Calu3 (cell line): ENCODE measurements at regions not wholly inside any gene's neighbourhood (a gene's known extent, or its start where the extent isn't known, plus 50 kb on each side); places are given as distances from the start of the nearest gene placed in this dataset.
"Not testable (repeated sequence)": the region's sequence is repeated elsewhere in the genome, so short reads cannot be mapped to it uniquely, and the experiment has no call there.

ENCODE experiments used
- BruUV-seq: library from RNA; stranded (reverse); fragments of 400-500 nt; replicated peaks from 2 replicates; lab custom pipeline; 2021; lab: Mats Ljungman, UMichigan
- CTCF ChIA-PET: fragments of 300-600 bp; sonication (Branson Sonifier 250); formaldehyde crosslinking; loops from one replicate; lab custom pipeline; 2022; ENCODE audit warnings: antibody characterized with exemption; lab: Charles Lee
- DNase-seq: peaks from one replicate; pipeline ENCODE4 v3.0.0; 2022
- H3K27ac Mint-ChIP-seq: one replicate; pipeline ENCODE4 v1.8.0; 2022; ENCODE audit warnings: mixed read lengths; ENCODE audit not compliant: unreplicated experiment
- H3K27me3 Mint-ChIP-seq: one replicate; pipeline ENCODE4 v1.8.0; 2022; ENCODE audit warnings: mixed read lengths; ENCODE audit not compliant: unreplicated experiment
- H3K36me3 Mint-ChIP-seq: one replicate; pipeline ENCODE4 v1.8.0; 2022; ENCODE audit warnings: mild to moderate bottlenecking, moderate library complexity, mixed read lengths; ENCODE audit not compliant: insufficient read depth, unreplicated experiment
- H3K4me1 Mint-ChIP-seq: one replicate; pipeline ENCODE4 v1.8.0; 2022; ENCODE audit warnings: mild to moderate bottlenecking, low read depth, mixed read lengths; ENCODE audit not compliant: unreplicated experiment
- H3K4me3 Mint-ChIP-seq: one replicate; pipeline ENCODE4 v1.8.0; 2022; ENCODE audit warnings: mild to moderate bottlenecking, low read depth, moderate library complexity, mixed read lengths; ENCODE audit not compliant: unreplicated experiment
- H3K9me3 Mint-ChIP-seq: one replicate; pipeline ENCODE4 v1.8.0; 2022; ENCODE audit warnings: low read depth, mixed read lengths; ENCODE audit not compliant: unreplicated experiment
- CTCF ChIP-seq: fragments of 200-600 bp; IDR thresholded peaks from one replicate; pipeline ENCODE4 v1.8.0; 2022; ENCODE audit warnings: antibody characterized with exemption; ENCODE audit not compliant: unreplicated experiment
- intact Hi-C: fragments of 100-400 bp; cut with micrococcal nuclease; formaldehyde crosslinking; loops from one replicate; pipeline ENCODE4 v1.10.0; 2022; ENCODE audit not compliant: unreplicated experiment

- BruUV-seq = not testable (repeated sequence)
These were observed 125.8 kb downstream of the KBTBD2 start for GRCh38 chr7:32765649-32766251.

GRCh38 chr7:32765185-32765584 is 126.4 kb downstream of the KBTBD2 start:
- CTCF ChIA-PET = interaction anchor here (0.6 to 0.7 kb wide), 2 partner anchors 178 to 341 kb away, joined by 3 read pairs; no protein-coding TSS in a partner anchor
- Mint-ChIP-seq H3K4me1 (no peaks in the 10 kb centered on the region), H3K9me3 (peaks cover 8% of the 10 kb centered on the region), H3K36me3 (no peaks in the 10 kb centered on the region), H3K4me3 (no peak overlapping the region), H3K27me3 (no peaks in the 10 kb centered on the region), H3K27ac (no peak overlapping the region)
- TF ChIP-seq CTCF = peak; percentile 12
- BruUV-seq = no TSS peak
- DNase-seq = no peak
- intact Hi-C loops = loop anchor here (2.0 to 10.0 kb wide), 2 partner anchors 290 to 342 kb away; no protein-coding TSS in a partner anchor

More at GRCh38 chr7:32765649-32766251, 125.8 kb downstream of the KBTBD2 start:
- not testable (repeated sequence) for H3K36me3 Mint-ChIP-seq, H3K27me3 Mint-ChIP-seq, H3K27ac Mint-ChIP-seq, H3K4me3 Mint-ChIP-seq, H3K9me3 Mint-ChIP-seq, H3K4me1 Mint-ChIP-seq, DNase-seq
- peak; percentile 43 for TF ChIP-seq CTCF
- CTCF ChIA-PET = interaction anchor here (0.6 kb wide), 1 partner anchor 270 kb away, joined by 3 read pairs; the partner anchor contains the start of gene AVL9
- intact Hi-C loops = loop anchor here (2.0 to 10.0 kb wide), 2 partner anchors 289 to 341 kb away; no protein-coding TSS in a partner anchor

GRCh38 chr7:32762925-32763293 is 128.7 kb downstream of the KBTBD2 start:
- intact Hi-C loops = loop anchor here (10.0 kb wide), 1 partner anchor 292 kb away; no protein-coding TSS in a partner anchor
- CTCF ChIA-PET = no interaction called here
- TF ChIP-seq CTCF = no peak
- no peaks in the 10 kb centered on the region for H3K36me3 Mint-ChIP-seq
- BruUV-seq = no TSS peak
- no peak for DNase-seq
- H3K4me3 Mint-ChIP-seq = no peak overlapping the region
- H3K4me1 Mint-ChIP-seq = no peaks in the 10 kb centered on the region
- peaks cover 3% of the 10 kb centered on the region for H3K9me3 Mint-ChIP-seq
- H3K27me3 Mint-ChIP-seq = no peaks in the 10 kb centered on the region
- no peak overlapping the region for H3K27ac Mint-ChIP-seq

GRCh38 chr7:32762206-32762924 is 129.2 kb downstream of the KBTBD2 start:
- CTCF ChIA-PET = interaction anchor here (0.5 to 0.7 kb wide), 2 partner anchors 294 to 339 kb away, joined by 3 to 5 read pairs; no protein-coding TSS in a partner anchor
- not testable (repeated sequence) for H3K4me1 Mint-ChIP-seq

More at GRCh38 chr7:32762206-32762924, 129.2 kb downstream of the KBTBD2 start:
- not testable (repeated sequence) for H3K36me3 Mint-ChIP-seq, H3K27ac Mint-ChIP-seq, H3K4me3 Mint-ChIP-seq, H3K27me3 Mint-ChIP-seq, BruUV-seq, H3K9me3 Mint-ChIP-seq, DNase-seq
- intact Hi-C loops = loop anchor here (10.0 kb wide), 1 partner anchor 292 kb away; no protein-coding TSS in a partner anchor
